ENCODE measurements at regions not wholly inside any gene's neighbourhood (a gene's known extent, or its start where the extent isn't known, plus 50 kb on each side); places are given as distances from the start of the nearest gene placed in this dataset.

GRCh38 chr3:177320765-177321247, 123.5 kb upstream of the TBL1XR1 start (continued):
- TF ChIP-seq TBP (IDR thresholded peaks at IDR 0.05; ENCODE audit: low read depth, low read length) (no peak), EGR1 (IDR thresholded peaks at IDR 0.05; ENCODE audit: borderline replicate concordance, low read depth, low read length) (no peak), ASH2L (IDR thresholded peaks at IDR 0.05; ENCODE audit: low read length) (no peak), YY1 (IDR thresholded peaks at IDR 0.05; ENCODE audit: low read depth, low read length) (no peak)
